ENCODE measurements at regions not wholly inside any gene's neighbourhood (a gene's known extent, or its start where the extent isn't known, plus 50 kb on each side); places are given as distances from the start of the nearest gene placed in this dataset.

DNA sequence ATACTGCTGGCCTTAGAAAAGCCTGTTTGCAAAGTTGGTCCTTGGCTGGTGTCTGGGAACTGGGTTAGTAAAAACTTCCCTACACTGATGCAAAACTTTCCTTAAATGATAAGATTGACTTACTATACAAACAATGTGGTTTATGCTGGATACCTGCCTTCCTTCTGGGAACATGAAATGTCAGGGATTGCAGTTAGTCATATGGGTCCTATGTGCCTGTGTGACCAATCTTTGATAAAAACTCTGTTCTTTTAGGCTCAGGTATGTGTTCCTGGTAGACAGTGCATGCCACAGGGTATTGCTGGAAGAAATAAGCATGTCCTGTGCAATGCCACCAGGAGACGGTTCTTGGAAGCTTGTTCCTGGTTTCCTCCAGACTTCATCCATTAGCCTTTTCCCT lies 173.3 kb downstream of the RMI1 start:
- DNase-seq = no peak
- ChIA-PET POLR2A (no interaction called here), CTCF (no interaction called here)
- Mint-ChIP-seq H3K9me3 (no peaks in the 10 kb centered on the region), H3K36me3 (ENCODE audit: low read depth) (no peaks in the 10 kb centered on the region), H3K27ac (no peak overlapping the region), H3K27me3 (no peaks in the 10 kb centered on the region), H3K4me3 (no peak overlapping the region), H3K4me1 (no peaks in the 10 kb centered on the region)
- ATAC-seq (ENCODE audit: low read depth) = no peak
- intact Hi-C loops (cut with micrococcal nuclease) = no loop called here
- TF ChIP-seq CTCF (IDR thresholded peaks at IDR 0.05) = no peak

- no peaks in the 10 kb centered on the region for H3K9me3 Mint-ChIP-seq
- no peaks in the 10 kb centered on the region for H3K27me3 Mint-ChIP-seq
- H3K4me1 Mint-ChIP-seq = no peaks in the 10 kb centered on the region
- no peak for ATAC-seq (ENCODE audit: low read depth)
- POLR2A ChIA-PET = no interaction called here
- DNase-seq = no peak
- intact Hi-C loops (cut with micrococcal nuclease) = no loop called here
- H3K4me3 Mint-ChIP-seq = no peak overlapping the region
- no peaks in the 10 kb centered on the region for H3K36me3 Mint-ChIP-seq (ENCODE audit: low read depth)
- TF ChIP-seq CTCF (IDR thresholded peaks at IDR 0.05) = no peak
- no peak overlapping the region for H3K27ac Mint-ChIP-seq
- CTCF ChIA-PET = interaction anchor here (1.2 kb wide), 1 partner anchor 19 kb away, joined by 5 read pairs; no protein-coding TSS in a partner anchor
These were observed 173.7 kb downstream of the RMI1 start for GRCh38 chr9:84154320-84154719.

DNA sequence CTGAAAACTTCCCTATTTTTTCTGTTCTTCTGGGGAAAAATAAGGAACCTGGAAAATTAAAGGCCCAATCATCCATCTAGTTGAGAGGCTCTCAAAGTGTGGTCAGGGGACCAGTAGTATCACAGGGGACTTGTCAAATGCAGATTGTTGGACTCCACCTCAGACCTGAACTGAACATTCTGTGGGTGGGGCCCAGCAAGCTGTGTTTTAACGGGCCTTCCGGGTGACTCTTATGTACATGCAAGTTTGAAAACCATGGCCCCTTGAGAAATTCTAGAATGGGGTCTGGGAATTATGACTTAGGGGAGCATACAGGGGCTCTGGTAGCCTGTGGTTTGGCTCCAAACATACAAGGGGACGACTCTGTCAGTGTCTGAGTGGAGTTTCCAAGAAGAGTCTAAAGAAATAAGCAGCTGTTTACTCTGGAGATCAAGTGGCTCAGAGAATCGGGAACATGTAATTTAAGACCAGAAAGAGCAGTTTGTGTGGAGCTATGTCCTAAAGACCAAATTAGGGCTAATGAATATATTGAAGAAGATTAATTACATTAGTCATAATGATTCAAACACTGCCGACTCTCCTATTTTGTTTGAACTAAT lies 177.4 kb downstream of the SLC28A3 start:
- no peaks in the 10 kb centered on the region for H3K4me1 Mint-ChIP-seq
- ChIA-PET CTCF (interaction anchor here (2.1 kb wide), 1 partner anchor 9 kb away, joined by 8 read pairs; no protein-coding TSS in a partner anchor), POLR2A (no interaction called here)
- H3K27ac Mint-ChIP-seq = no peak overlapping the region
- DNase-seq (no peak), ATAC-seq (ENCODE audit: low read depth) (no peak)
- H3K9me3 Mint-ChIP-seq = no peaks in the 10 kb centered on the region
- no peaks in the 10 kb centered on the region for H3K36me3 Mint-ChIP-seq (ENCODE audit: low read depth)
- no peak overlapping the region for H3K4me3 Mint-ChIP-seq
- intact Hi-C loops (cut with micrococcal nuclease) = no loop called here
- peaks cover 18% of the 10 kb centered on the region for H3K27me3 Mint-ChIP-seq
- TF ChIP-seq CTCF (IDR thresholded peaks at IDR 0.05) = no peak

- TF ChIP-seq CTCF (IDR thresholded peaks at IDR 0.05) = no peak
- Mint-ChIP-seq H3K4me3 (no peak overlapping the region), H3K27me3 (peaks cover 5% of the 10 kb centered on the region), H3K27ac (no peak overlapping the region), H3K9me3 (no peaks in the 10 kb centered on the region), H3K36me3 (ENCODE audit: low read depth) (no peaks in the 10 kb centered on the region), H3K4me1 (no peaks in the 10 kb centered on the region)
- ATAC-seq (ENCODE audit: low read depth) (no peak), DNase-seq (no peak)
- intact Hi-C loops (cut with micrococcal nuclease) = no loop called here
- ChIA-PET POLR2A (no interaction called here), CTCF (no interaction called here)
These were observed 173.7 kb downstream of the SLC28A3 start for GRCh38 chr9:84166891-84167290.

GRCh38 chr9:84169240-84169639 lies 171.3 kb downstream of the SLC28A3 start:
- no peak for TF ChIP-seq CTCF (IDR thresholded peaks at IDR 0.05)
- Mint-ChIP-seq H3K9me3 (no peaks in the 10 kb centered on the region), H3K27me3 (peaks cover 5% of the 10 kb centered on the region), H3K4me3 (no peak overlapping the region), H3K36me3 (ENCODE audit: low read depth) (no peaks in the 10 kb centered on the region), H3K4me1 (no peaks in the 10 kb centered on the region), H3K27ac (no peak overlapping the region)
- no peak for ATAC-seq (ENCODE audit: low read depth)
- intact Hi-C loops (cut with micrococcal nuclease) = no loop called here
- ChIA-PET CTCF (interaction anchor here (0.6 to 0.8 kb wide), 2 partner anchors 202 to 1888 kb away, joined by 3 read pairs; no protein-coding TSS in a partner anchor), POLR2A (no interaction called here)
- DNase-seq = no peak

Data from activated B cell treated with CpG ODN at 0.5 μM for 24 hours (primary cell).